Adrenal gland (tissue), 5 donors: ENCODE measurements at regions not wholly inside any gene's neighbourhood (a gene's known extent, or its start where the extent isn't known, plus 50 kb on each side); places are given as distances from the start of the nearest gene placed in this dataset.

Source experiments
- CTCF ChIP-seq, 6 experiments: fragments of 450-650 bp in 4 of 6; fragments of 200-600 bp in 2 of 6; sonication (generic) in 1 of 6; IDR thresholded peaks; 1 replicate in 5 of 6; 2 replicates in 1 of 6; pipeline versions ENCODE4 v1.5.1 to v1.8.0; 2016 to 2021; ENCODE audit warnings: antibody characterized with exemption in 6 of 6, mild to moderate bottlenecking in 2 of 6, moderate library complexity in 1 of 6
- POLR2A ChIP-seq, 2 donors: fragments of 450-650 bp; IDR thresholded peaks; one replicate each; pipeline ENCODE4 v1.6.1; 2017; ENCODE audit warnings: antibody characterized with exemption in 2 of 2, mild to moderate bottlenecking in 2 of 2, moderate library complexity in 1 of 2
- donor health status: DM: no; HTN: no; CAD: no.

GRCh38 chr5:171579976-171580411 lies 160.5 kb downstream of the FGF18 start:
- TF ChIP-seq POLR2A (IDR thresholded peaks at IDR 0.05) (no peak), CTCF (IDR thresholded peaks at IDR 0.05) (no peak)
